Ishikawa (cell line): ENCODE measurements at regions not wholly inside any gene's neighbourhood (a gene's known extent, or its start where the extent isn't known, plus 50 kb on each side); places are given as distances from the start of the nearest gene placed in this dataset.

Source experiments
- CEBPB ChIP-seq: IDR thresholded peaks from 2 replicates; pipeline ENCODE4 v1.6.1; 2012
- CREB1 ChIP-seq: IDR thresholded peaks from 2 replicates; pipeline ENCODE4 v1.6.1; 2012; ENCODE audit warnings: low read depth
- EGR1 ChIP-seq: IDR thresholded peaks from 2 replicates; pipeline ENCODE4 v1.6.1; 2012
- EP300 ChIP-seq: IDR thresholded peaks from 2 replicates; pipeline ENCODE4 v1.6.1; 2012; ENCODE audit warnings: borderline replicate concordance
- FOXM1 ChIP-seq: IDR thresholded peaks from 2 replicates; pipeline ENCODE4 v1.6.1; 2012; ENCODE audit warnings: low read depth, borderline replicate concordance
- MAX ChIP-seq: IDR thresholded peaks from 2 replicates; pipeline ENCODE4 v1.6.1; 2012
- NFIC ChIP-seq: IDR thresholded peaks from 2 replicates; pipeline ENCODE4 v1.6.1; 2012
- RAD21 ChIP-seq: IDR thresholded peaks from 2 replicates; pipeline ENCODE4 v1.6.1; 2012; ENCODE audit warnings: low read depth
- REST ChIP-seq: IDR thresholded peaks from 2 replicates; pipeline ENCODE4 v1.6.1; 2012; ENCODE audit warnings: low read depth, mild to moderate bottlenecking
- TAF1 ChIP-seq: IDR thresholded peaks from 2 replicates; pipeline ENCODE4 v1.6.1; 2012; ENCODE audit warnings: low read depth, mild to moderate bottlenecking
- TCF12 ChIP-seq: IDR thresholded peaks from 2 replicates; pipeline ENCODE4 v1.6.1; 2012; ENCODE audit warnings: low read depth
- TEAD4 ChIP-seq: IDR thresholded peaks from 2 replicates; pipeline ENCODE4 v1.6.1; 2012
- USF1 ChIP-seq: IDR thresholded peaks from 2 replicates; pipeline ENCODE4 v1.6.1; 2012
- YY1 ChIP-seq: IDR thresholded peaks from 2 replicates; pipeline ENCODE4 v1.6.1; 2012; ENCODE audit warnings: low read depth
- ZBTB7A ChIP-seq: IDR thresholded peaks from 2 replicates; pipeline ENCODE4 v1.6.1; 2012; ENCODE audit warnings: low read depth

- no peak for TF ChIP-seq REST
- no peak for TF ChIP-seq TCF12
- no peak for TF ChIP-seq ZBTB7A
- no peak for TF ChIP-seq YY1
- no peak for TF ChIP-seq RAD21
- TF ChIP-seq FOXM1, result no peak
- TF ChIP-seq NFIC, result no peak
- no peak for TF ChIP-seq TAF1
- no peak for TF ChIP-seq CEBPB
- no peak for TF ChIP-seq TEAD4
- no peak for TF ChIP-seq USF1
Observed at GRCh38 chr16:86708431-86708830, 130.1 kb downstream of the FOXL1 start.

- TF ChIP-seq CREB1 (no peak), MAX (no peak), TCF12 (no peak), USF1 (no peak), EGR1 (no peak), RAD21 (no peak), YY1 (no peak), FOXM1 (no peak), REST (no peak), ZBTB7A (no peak), CEBPB (no peak), NFIC (no peak), TAF1 (no peak), EP300 (no peak), TEAD4 (no peak)
Observed at GRCh38 chr16:86709103-86709502, 130.8 kb downstream of the FOXL1 start.

- TF ChIP-seq EP300 (no peak), YY1 (no peak)
Observed at GRCh38 chr16:86709902-86710601, 131.7 kb downstream of the FOXL1 start.

GRCh38 chr16:86710602-86710950 lies 132.2 kb downstream of the FOXL1 start:
- TF ChIP-seq TAF1 (no peak), MAX (no peak), TEAD4 (no peak), RAD21 (no peak), REST (no peak), YY1 (no peak), CREB1 (no peak), USF1 (no peak), ZBTB7A (no peak), EGR1 (no peak), CEBPB (no peak), FOXM1 (no peak), EP300 (no peak), NFIC (no peak), TCF12 (no peak)
